ENCODE measurements at regions not wholly inside any gene's neighbourhood (a gene's known extent, or its start where the extent isn't known, plus 50 kb on each side); places are given as distances from the start of the nearest gene placed in this dataset.

DNA sequence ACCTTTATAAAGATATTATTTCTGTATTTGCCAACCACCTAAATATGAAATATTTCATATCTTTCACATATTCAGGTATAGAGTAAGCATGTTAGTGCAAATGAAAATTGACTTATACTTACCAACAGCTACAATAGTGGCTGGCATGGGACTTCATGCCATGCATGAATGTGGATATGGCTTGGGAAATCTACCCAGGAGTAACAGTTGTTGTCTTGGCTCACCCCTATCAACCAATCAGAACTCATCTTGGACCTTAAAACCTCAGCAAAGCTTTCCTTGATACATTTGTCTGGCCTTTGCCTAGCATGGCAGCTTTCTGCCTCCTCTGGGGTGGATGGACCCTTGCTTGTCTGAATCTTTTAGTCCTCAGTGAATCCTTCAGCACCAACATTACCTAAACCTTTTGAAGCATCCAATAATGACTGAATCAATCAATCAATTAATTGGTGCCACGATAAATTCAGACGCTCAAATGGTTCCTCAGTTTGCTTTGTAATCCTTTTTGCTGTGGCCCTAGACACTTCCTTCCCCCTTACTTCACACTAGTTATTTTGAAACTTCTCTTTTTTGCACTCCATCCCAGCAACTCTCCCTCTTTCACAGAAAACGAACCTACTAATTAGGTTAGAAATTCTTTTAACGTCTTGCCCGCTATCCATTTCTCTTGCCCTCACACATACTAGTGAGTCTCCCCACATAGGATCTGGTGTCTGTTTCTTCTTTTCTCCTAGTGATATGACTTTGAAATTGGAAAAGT is 132.3 kb upstream of the ZNF608 start:
- TF ChIP-seq ZNF274 (IDR thresholded peaks at IDR 0.05; ENCODE audit: low read depth, low read length) (no peak), YY1 (IDR thresholded peaks at IDR 0.05; ENCODE audit: insufficient read depth, insufficient read length) (no peak)
